Activated T-helper 9 cell treated with anti-CD3 and anti-CD28 coated beads, Interleukin-2, amount 50 U/mL, for 16 hours (primary cell): ENCODE measurements at regions not wholly inside any gene's neighbourhood (a gene's known extent, or its start where the extent isn't known, plus 50 kb on each side); places are given as distances from the start of the nearest gene placed in this dataset.

Experiments
- DNase-seq: peaks from one replicate; pipeline ENCODE4 v3.0.0-alpha.2; 2020; ENCODE audit warnings: low read depth

- DNase-seq, result no peak
Measured at GRCh38 chr10:60728056-60728455, 50.2 kb upstream of the CDK1 start.

GRCh38 chr10:60726257-60726656 is 52.0 kb upstream of the CDK1 start:
- DNase-seq, result no peak

- no peak for DNase-seq
Measured at GRCh38 chr10:60722623-60723022, 55.7 kb upstream of the CDK1 start.

GRCh38 chr10:60719721-60720120 is 58.6 kb upstream of the CDK1 start:
- no peak for DNase-seq

- DNase-seq, result no peak
Measured at GRCh38 chr10:60718886-60719285, 59.4 kb upstream of the CDK1 start.

- no peak for DNase-seq
Measured at GRCh38 chr10:60717852-60718251, 60.4 kb upstream of the CDK1 start.

GRCh38 chr10:60714233-60714632 is 64.0 kb upstream of the CDK1 start:
- DNase-seq, result no peak

- no peak for DNase-seq
Measured at GRCh38 chr10:60711496-60711895, 66.8 kb upstream of the CDK1 start.

GRCh38 chr10:60710041-60710440 is 68.2 kb upstream of the CDK1 start:
- no peak for DNase-seq

- DNase-seq, result no peak
Measured at GRCh38 chr10:60708666-60709065, 69.6 kb upstream of the CDK1 start.

- no peak for DNase-seq
Measured at GRCh38 chr10:60707841-60708240, 70.4 kb upstream of the CDK1 start.

- DNase-seq, result no peak
Measured at GRCh38 chr10:60706146-60706545, 72.1 kb upstream of the CDK1 start.

- DNase-seq, result no peak
Measured at GRCh38 chr10:60705376-60705775, 72.9 kb upstream of the CDK1 start.

GRCh38 chr10:60704471-60704870 is 73.8 kb upstream of the CDK1 start:
- no peak for DNase-seq

- DNase-seq, result no peak
Measured at GRCh38 chr10:60703266-60704041, 74.8 kb upstream of the CDK1 start.

GRCh38 chr10:60687679-60688078 is 90.6 kb upstream of the CDK1 start:
- DNase-seq, result no peak

- no peak for DNase-seq
Measured at GRCh38 chr10:60684091-60684490, 94.2 kb upstream of the CDK1 start.

- no peak for DNase-seq
Measured at GRCh38 chr10:60681103-60681502, 97.2 kb upstream of the CDK1 start.

GRCh38 chr10:60679388-60679990 is 98.8 kb upstream of the CDK1 start:
- DNase-seq, result no peak

GRCh38 chr10:60678978-60679377 is 99.3 kb upstream of the CDK1 start:
- DNase-seq, result no peak

GRCh38 chr10:60677531-60678129 is 100.6 kb upstream of the CDK1 start:
- no peak for DNase-seq

- DNase-seq, result no peak
Measured at GRCh38 chr10:60675236-60675635, 103.0 kb upstream of the CDK1 start.

GRCh38 chr10:60669501-60669900 is 108.8 kb upstream of the CDK1 start:
- DNase-seq, result no peak

- DNase-seq, result no peak
Measured at GRCh38 chr10:60666221-60666620, 112.1 kb upstream of the CDK1 start.
